SK-N-MC (cell line): ENCODE measurements at regions not wholly inside any gene's neighbourhood (a gene's known extent, or its start where the extent isn't known, plus 50 kb on each side); places are given as distances from the start of the nearest gene placed in this dataset.
"Not testable (repeated sequence)": the region's sequence is repeated elsewhere in the genome, so short reads cannot be mapped to it uniquely, and the experiment has no call there.

Source experiments
- DNase-seq: peaks from one replicate; pipeline ENCODE4 v3.0.0-alpha.2; 2011; ENCODE audit warnings: low read depth, low spot score
- H3K27ac ChIP-seq: fragments of 200-600 bp; sonication (generic); 2 replicates; pipeline ENCODE4 v1.5.1; 2016; ENCODE audit warnings: mixed run types
- H3K36me3 ChIP-seq: fragments of 200-600 bp; sonication (generic); 2 replicates; pipeline ENCODE4 v1.6.1; 2017; ENCODE audit warnings: antibody characterized with exemption, low read length, mixed read lengths; ENCODE audit not compliant: insufficient read depth
- H3K4me3 ChIP-seq: fragments of 200-600 bp; sonication (generic); 2 replicates; pipeline ENCODE4 v1.5.1; 2016
- H3K9ac ChIP-seq: fragments of 200-600 bp; sonication (generic); 2 replicates; pipeline ENCODE4 v1.8.0; 2017; ENCODE audit warnings: mixed run types, mixed read lengths; ENCODE audit not compliant: insufficient read length
- H3K9me3 ChIP-seq: fragments of 200-600 bp; sonication (generic); 2 replicates; pipeline ENCODE4 v1.6.1; 2017; ENCODE audit warnings: low read depth, mild to moderate bottlenecking, antibody characterized with exemption, low read length, moderate library complexity, mixed read lengths
- EZH2 ChIP-seq: fragments of 200-600 bp; sonication (generic); IDR thresholded peaks from one replicate; pipeline ENCODE4 v1.6.1; 2017; ENCODE audit warnings: antibody characterized with exemption
- FOXP2 ChIP-seq: optimal IDR thresholded peaks from 2 replicates; pipeline ENCODE3; 2011; ENCODE audit warnings: mild to moderate bottlenecking, moderate library complexity; ENCODE audit not compliant: insufficient read depth; ENCODE audit errors: extremely low read length, control extremely low read depth
- POLR2AphosphoS5 ChIP-seq: IDR thresholded peaks from 2 replicates; pipeline ENCODE4 v1.6.1; 2012; ENCODE audit warnings: mild to moderate bottlenecking, low read depth, low read length, borderline replicate concordance

GRCh38 chr5:28400076-28400475, 1361.7 kb upstream of the CDH9 start:
- Histone ChIP-seq H3K27ac (no peak overlapping the region), H3K4me3 (no peak overlapping the region), H3K9me3 (no peaks in the 10 kb centered on the region), H3K36me3 (no peaks in the 10 kb centered on the region), H3K9ac (no peak overlapping the region)
- TF ChIP-seq EZH2 (no peak), FOXP2 (no peak)
- DNase-seq = no peak

- Histone ChIP-seq H3K9ac (no peak overlapping the region), H3K4me3 (no peak overlapping the region), H3K27ac (no peak overlapping the region), H3K9me3 (no peaks in the 10 kb centered on the region), H3K36me3 (no peaks in the 10 kb centered on the region)
- no peak for TF ChIP-seq POLR2AphosphoS5
- TF ChIP-seq EZH2 = no peak
- no peak for TF ChIP-seq FOXP2
- no peak for DNase-seq
These were observed 1360.8 kb upstream of the CDH9 start for GRCh38 chr5:28399211-28399610.

DNA sequence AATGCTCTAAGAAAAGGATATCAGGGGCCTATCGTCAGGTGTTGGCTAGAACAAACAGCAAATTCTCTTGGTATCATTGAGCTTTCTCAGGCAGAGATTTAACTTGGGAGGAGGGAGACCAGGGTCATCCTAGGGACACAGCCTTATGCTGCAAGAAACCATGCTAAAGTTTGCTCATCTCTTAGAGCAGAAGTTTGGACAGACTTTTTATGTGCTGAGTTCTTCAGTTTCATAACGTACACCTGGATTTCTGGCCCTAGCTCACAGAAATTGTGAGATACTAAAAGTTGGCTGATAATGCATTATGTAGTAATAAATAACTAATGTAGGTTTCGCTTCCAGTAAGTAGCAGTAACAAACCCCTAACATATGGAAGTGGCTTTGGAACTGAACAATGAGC, 1359.8 kb upstream of the CDH9 start:
- DNase-seq = no peak
- no peak overlapping the region for H3K4me3 ChIP-seq
- no peaks in the 10 kb centered on the region for H3K36me3 ChIP-seq
- no peak overlapping the region for H3K9ac ChIP-seq
- TF ChIP-seq EZH2 = no peak
- TF ChIP-seq POLR2AphosphoS5 = no peak
- TF ChIP-seq FOXP2 = no peak
- 0 out of 2 replicates have a peak overlapping the region, but pooled peaks have one; percentile 61 for H3K27ac ChIP-seq
- no peaks in the 10 kb centered on the region for H3K9me3 ChIP-seq

DNA sequence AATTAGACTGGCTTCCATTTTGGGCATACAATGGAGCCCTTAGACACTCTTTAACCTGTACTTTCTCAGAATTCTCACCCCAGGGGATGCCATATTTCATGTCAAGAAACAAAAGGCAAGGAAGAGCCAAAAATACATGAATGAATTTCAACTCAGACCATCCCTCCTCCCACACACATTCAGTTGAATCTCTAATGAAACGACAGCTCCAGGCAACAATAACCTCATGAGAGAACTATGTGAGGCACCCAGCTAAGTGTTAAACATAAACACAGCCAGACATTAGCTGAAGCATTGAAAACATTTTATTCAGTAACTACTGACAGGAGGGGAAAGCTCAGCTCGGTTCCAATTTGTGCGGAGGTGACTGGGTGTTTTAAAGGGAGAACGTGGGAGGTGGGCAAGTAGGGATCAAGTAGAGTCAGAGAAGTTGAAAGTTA, 1359.1 kb upstream of the CDH9 start:
- peak; percentile 40 for DNase-seq
- TF ChIP-seq POLR2AphosphoS5 = no peak

GRCh38 chr5:28391277-28391676, 1352.9 kb upstream of the CDH9 start:
- Histone ChIP-seq H3K27ac (no peak overlapping the region), H3K36me3 (no peaks in the 10 kb centered on the region), H3K9ac (no peak overlapping the region), H3K4me3 (no peak overlapping the region), H3K9me3 (no peaks in the 10 kb centered on the region)
- TF ChIP-seq EZH2 (no peak), POLR2AphosphoS5 (no peak)
- no peak for DNase-seq

More for the DNA sequence above, 1359.1 kb upstream of the CDH9 start:
- Histone ChIP-seq H3K9me3 (no peaks in the 10 kb centered on the region), H3K36me3 (no peaks in the 10 kb centered on the region), H3K9ac (no peak overlapping the region), H3K27ac (peak overlapping the region; percentile 61), H3K4me3 (peak overlapping the region; percentile 40; the same call in 1 of the 2 replicates)

GRCh38 chr5:28390341-28390740, 1352.0 kb upstream of the CDH9 start:
- H3K27ac ChIP-seq = no peak overlapping the region
- no peak overlapping the region for H3K4me3 ChIP-seq

GRCh38 chr5:28389727-28390126, 1351.3 kb upstream of the CDH9 start:
- H3K4me3 ChIP-seq, H3K36me3 ChIP-seq, H3K27ac ChIP-seq, H3K9ac ChIP-seq, H3K9me3 ChIP-seq, DNase-seq: not testable (repeated sequence)

More at GRCh38 chr5:28390341-28390740, 1352.0 kb upstream of the CDH9 start:
- no peak for DNase-seq
- no peak overlapping the region for H3K9ac ChIP-seq
- H3K9me3 ChIP-seq = no peaks in the 10 kb centered on the region
- H3K36me3 ChIP-seq = no peaks in the 10 kb centered on the region
- TF ChIP-seq POLR2AphosphoS5 (no peak), EZH2 (no peak)

DNA sequence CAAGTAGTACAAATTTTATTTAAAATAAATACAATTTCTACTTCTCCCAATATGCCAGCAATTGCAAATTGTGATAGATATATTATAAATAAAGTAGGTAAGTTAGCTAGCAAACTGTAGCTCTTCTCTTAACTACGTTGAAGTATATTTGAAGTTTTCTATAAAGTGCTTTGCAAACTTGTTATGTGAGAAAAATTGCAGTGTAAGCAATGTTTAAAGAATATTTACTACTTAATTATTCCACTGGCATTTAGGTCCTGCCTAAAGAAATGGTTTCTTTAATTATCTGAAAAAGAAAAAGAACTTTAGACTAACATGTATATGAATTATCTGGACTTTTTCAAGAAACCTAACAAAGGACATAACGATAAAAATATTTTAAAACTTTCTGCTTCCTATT, 1350.0 kb upstream of the CDH9 start:
- Histone ChIP-seq H3K36me3 (no peaks in the 10 kb centered on the region), H3K27ac (no peak overlapping the region), H3K9ac (no peak overlapping the region), H3K4me3 (no peak overlapping the region), H3K9me3 (no peaks in the 10 kb centered on the region)
- no peak for TF ChIP-seq POLR2AphosphoS5
- no peak for TF ChIP-seq FOXP2
- TF ChIP-seq EZH2 = no peak
- DNase-seq = no peak

GRCh38 chr5:28386712-28387111, 1348.3 kb upstream of the CDH9 start:
- H3K9ac ChIP-seq = no peak overlapping the region
- DNase-seq = no peak
- H3K4me3 ChIP-seq = no peak overlapping the region
- TF ChIP-seq EZH2 (no peak), FOXP2 (no peak), POLR2AphosphoS5 (no peak)
- no peak overlapping the region for H3K27ac ChIP-seq
- no peaks in the 10 kb centered on the region for H3K36me3 ChIP-seq
- no peaks in the 10 kb centered on the region for H3K9me3 ChIP-seq
